ENCODE measurements at regions not wholly inside any gene's neighbourhood (a gene's known extent, or its start where the extent isn't known, plus 50 kb on each side); places are given as distances from the start of the nearest gene placed in this dataset.
"Not testable (repeated sequence)": the region's sequence is repeated elsewhere in the genome, so short reads cannot be mapped to it uniquely, and the experiment has no call there.

DNA sequence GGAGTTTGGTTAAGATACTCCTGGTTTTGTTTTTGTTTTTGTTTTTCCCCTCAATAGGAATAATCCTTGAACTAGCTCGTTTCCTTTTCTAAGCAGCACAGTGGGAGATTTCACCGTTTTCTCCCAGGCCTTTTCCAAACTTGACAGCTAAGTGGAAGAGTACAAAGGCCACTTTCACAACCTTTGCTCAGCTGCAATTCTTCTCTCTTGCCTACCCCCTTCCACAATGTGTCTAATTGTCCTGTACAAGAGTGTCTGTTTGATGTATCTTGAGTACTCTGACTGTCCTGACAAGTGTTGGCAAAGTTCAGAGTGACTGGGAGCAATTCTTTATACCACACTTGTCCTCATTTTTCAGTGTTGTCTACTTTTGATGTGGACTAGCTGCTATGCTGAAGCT is 674.3 kb upstream of the AMOT start:
- Mint-ChIP-seq H3K36me3 (ENCODE audit: low read depth) (no peaks in the 10 kb centered on the region), H3K4me3 (peak overlapping the region; percentile 18), H3K4me1 (peaks cover 41% of the 10 kb centered on the region), H3K9me3 (no peaks in the 10 kb centered on the region), H3K27ac (ENCODE audit: unreplicated experiment) (peak overlapping the region; percentile 52), H3K27me3 (ENCODE audit: low read depth) (peaks cover 2% of the 10 kb centered on the region)
- DNase-seq (ENCODE audit: low read depth, low spot score), result no peak
- TF ChIP-seq, protein P1, sequence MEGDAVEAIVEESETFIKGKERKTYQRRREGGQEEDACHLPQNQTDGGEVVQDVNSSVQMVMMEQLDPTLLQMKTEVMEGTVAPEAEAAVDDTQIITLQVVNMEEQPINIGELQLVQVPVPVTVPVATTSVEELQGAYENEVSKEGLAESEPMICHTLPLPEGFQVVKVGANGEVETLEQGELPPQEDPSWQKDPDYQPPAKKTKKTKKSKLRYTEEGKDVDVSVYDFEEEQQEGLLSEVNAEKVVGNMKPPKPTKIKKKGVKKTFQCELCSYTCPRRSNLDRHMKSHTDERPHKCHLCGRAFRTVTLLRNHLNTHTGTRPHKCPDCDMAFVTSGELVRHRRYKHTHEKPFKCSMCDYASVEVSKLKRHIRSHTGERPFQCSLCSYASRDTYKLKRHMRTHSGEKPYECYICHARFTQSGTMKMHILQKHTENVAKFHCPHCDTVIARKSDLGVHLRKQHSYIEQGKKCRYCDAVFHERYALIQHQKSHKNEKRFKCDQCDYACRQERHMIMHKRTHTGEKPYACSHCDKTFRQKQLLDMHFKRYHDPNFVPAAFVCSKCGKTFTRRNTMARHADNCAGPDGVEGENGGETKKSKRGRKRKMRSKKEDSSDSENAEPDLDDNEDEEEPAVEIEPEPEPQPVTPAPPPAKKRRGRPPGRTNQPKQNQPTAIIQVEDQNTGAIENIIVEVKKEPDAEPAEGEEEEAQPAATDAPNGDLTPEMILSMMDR (conservative IDR thresholded peaks at IDR 0.05), result no peak

GRCh38 chrX:113512700-113513395 is 672.2 kb upstream of the AMOT start:
- peaks cover 41% of the 10 kb centered on the region for H3K4me1 Mint-ChIP-seq
- TF ChIP-seq, protein P1 (conservative IDR thresholded peaks at IDR 0.05), result no peak
- H3K9me3 Mint-ChIP-seq, result no peaks in the 10 kb centered on the region
- no peak for DNase-seq (ENCODE audit: low read depth, low spot score)
- H3K36me3 Mint-ChIP-seq (ENCODE audit: low read depth), result no peaks in the 10 kb centered on the region
- H3K4me3 Mint-ChIP-seq, result no peak overlapping the region
- peak overlapping the region; percentile 93 for H3K27ac Mint-ChIP-seq (ENCODE audit: unreplicated experiment)
- peaks cover 2% of the 10 kb centered on the region for H3K27me3 Mint-ChIP-seq (ENCODE audit: low read depth)

DNA sequence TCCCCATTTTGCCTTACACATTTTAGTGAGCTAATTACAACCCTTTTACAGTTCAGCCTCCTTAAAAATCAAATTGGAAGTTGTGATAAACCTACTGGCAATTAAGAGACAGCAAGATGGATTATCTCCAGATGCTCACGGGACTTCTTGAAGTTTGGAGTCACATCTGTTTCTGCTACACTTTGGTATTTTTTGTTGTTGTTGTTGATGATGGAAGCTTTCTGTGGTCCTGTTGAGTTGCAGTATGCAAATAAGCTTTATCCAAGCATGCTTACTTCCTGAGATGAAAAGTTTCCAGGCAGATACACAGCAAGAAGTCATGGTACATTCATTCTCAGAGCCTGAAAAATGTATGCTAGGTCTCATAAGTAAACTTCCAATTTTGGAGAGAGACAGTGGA is 670.0 kb upstream of the AMOT start:
- no peak overlapping the region for H3K27ac Mint-ChIP-seq (ENCODE audit: unreplicated experiment)
- H3K4me3 Mint-ChIP-seq, result no peak overlapping the region
- no peaks in the 10 kb centered on the region for H3K9me3 Mint-ChIP-seq
- peaks cover 36% of the 10 kb centered on the region for H3K4me1 Mint-ChIP-seq
- peaks cover 2% of the 10 kb centered on the region for H3K27me3 Mint-ChIP-seq (ENCODE audit: low read depth)
- no peaks in the 10 kb centered on the region for H3K36me3 Mint-ChIP-seq (ENCODE audit: low read depth)
- TF ChIP-seq, protein P1 (conservative IDR thresholded peaks at IDR 0.05), result no peak
- DNase-seq (ENCODE audit: low read depth, low spot score), result no peak

GRCh38 chrX:113492895-113493294 is 652.3 kb upstream of the AMOT start:
- TF ChIP-seq, protein P1 (conservative IDR thresholded peaks at IDR 0.05), result no peak
- H3K36me3 Mint-ChIP-seq (ENCODE audit: low read depth), result no peaks in the 10 kb centered on the region
- no peak overlapping the region for H3K4me3 Mint-ChIP-seq
- no peak overlapping the region for H3K27ac Mint-ChIP-seq (ENCODE audit: unreplicated experiment)
- DNase-seq (ENCODE audit: low read depth, low spot score), result no peak
- no peaks in the 10 kb centered on the region for H3K4me1 Mint-ChIP-seq
- H3K9me3 Mint-ChIP-seq, result peaks cover 8% of the 10 kb centered on the region
- no peaks in the 10 kb centered on the region for H3K27me3 Mint-ChIP-seq (ENCODE audit: low read depth)

- peaks cover 7% of the 10 kb centered on the region for H3K36me3 Mint-ChIP-seq (ENCODE audit: low read depth)
- TF ChIP-seq, protein P1 (conservative IDR thresholded peaks at IDR 0.05), result no peak
- H3K4me1 Mint-ChIP-seq, result peaks cover 4% of the 10 kb centered on the region
- no peaks in the 10 kb centered on the region for H3K27me3 Mint-ChIP-seq (ENCODE audit: low read depth)
- no peak overlapping the region for H3K27ac Mint-ChIP-seq (ENCODE audit: unreplicated experiment)
- DNase-seq (ENCODE audit: low read depth, low spot score), result no peak
- H3K9me3 Mint-ChIP-seq, result peaks cover 12% of the 10 kb centered on the region
- no peak overlapping the region for H3K4me3 Mint-ChIP-seq
Measured at GRCh38 chrX:113473418-113473817, 632.8 kb upstream of the AMOT start.

DNA sequence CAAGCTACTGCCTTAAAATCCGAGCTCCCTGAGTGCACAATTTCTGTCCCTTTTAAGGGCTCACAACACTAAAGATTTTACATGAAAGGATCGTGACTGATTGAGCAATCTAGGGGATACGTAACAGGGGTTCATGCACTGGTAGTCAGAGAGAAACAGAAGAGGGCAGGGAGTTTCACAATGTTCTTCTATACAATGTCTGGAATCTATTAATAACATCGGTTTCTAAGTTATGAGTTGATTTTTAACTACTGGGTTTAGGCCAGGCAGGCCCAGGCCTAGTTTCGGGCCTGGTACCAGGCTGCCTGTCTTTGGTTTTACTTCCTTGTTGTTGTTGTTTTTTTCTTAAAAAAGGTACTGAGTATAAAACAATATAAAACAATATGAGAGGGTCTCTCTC is 632.4 kb upstream of the AMOT start:
- not testable (repeated sequence) for H3K27ac Mint-ChIP-seq (ENCODE audit: unreplicated experiment); H3K4me1 Mint-ChIP-seq; H3K27me3 Mint-ChIP-seq (ENCODE audit: low read depth); DNase-seq (ENCODE audit: low read depth, low spot score); H3K4me3 Mint-ChIP-seq; H3K36me3 Mint-ChIP-seq (ENCODE audit: low read depth)
- peaks cover 11% of the 10 kb centered on the region for H3K9me3 Mint-ChIP-seq

All from neural crest cell (in vitro differentiated cells).